ENCODE measurements at regions not wholly inside any gene's neighbourhood (a gene's known extent, or its start where the extent isn't known, plus 50 kb on each side); places are given as distances from the start of the nearest gene placed in this dataset.

GRCh38 chr3:159635047-159635641 is 353.5 kb upstream of the IL12A start:
- TF ChIP-seq, protein P1, sequence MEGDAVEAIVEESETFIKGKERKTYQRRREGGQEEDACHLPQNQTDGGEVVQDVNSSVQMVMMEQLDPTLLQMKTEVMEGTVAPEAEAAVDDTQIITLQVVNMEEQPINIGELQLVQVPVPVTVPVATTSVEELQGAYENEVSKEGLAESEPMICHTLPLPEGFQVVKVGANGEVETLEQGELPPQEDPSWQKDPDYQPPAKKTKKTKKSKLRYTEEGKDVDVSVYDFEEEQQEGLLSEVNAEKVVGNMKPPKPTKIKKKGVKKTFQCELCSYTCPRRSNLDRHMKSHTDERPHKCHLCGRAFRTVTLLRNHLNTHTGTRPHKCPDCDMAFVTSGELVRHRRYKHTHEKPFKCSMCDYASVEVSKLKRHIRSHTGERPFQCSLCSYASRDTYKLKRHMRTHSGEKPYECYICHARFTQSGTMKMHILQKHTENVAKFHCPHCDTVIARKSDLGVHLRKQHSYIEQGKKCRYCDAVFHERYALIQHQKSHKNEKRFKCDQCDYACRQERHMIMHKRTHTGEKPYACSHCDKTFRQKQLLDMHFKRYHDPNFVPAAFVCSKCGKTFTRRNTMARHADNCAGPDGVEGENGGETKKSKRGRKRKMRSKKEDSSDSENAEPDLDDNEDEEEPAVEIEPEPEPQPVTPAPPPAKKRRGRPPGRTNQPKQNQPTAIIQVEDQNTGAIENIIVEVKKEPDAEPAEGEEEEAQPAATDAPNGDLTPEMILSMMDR (tag by site-specific recombination; IDR thresholded peaks at IDR 0.05), result no peak
- TF ChIP-seq TRIM28 (IDR thresholded peaks at IDR 0.05; ENCODE audit: borderline replicate concordance, low read length) (no peak), KLF10 (tag by site-specific recombination; IDR thresholded peaks at IDR 0.05) (no peak), ZNF132 (tag by site-specific recombination; IDR thresholded peaks at IDR 0.05; ENCODE audit: borderline replicate concordance) (no peak)
- TF ChIP-seq, protein P2, sequence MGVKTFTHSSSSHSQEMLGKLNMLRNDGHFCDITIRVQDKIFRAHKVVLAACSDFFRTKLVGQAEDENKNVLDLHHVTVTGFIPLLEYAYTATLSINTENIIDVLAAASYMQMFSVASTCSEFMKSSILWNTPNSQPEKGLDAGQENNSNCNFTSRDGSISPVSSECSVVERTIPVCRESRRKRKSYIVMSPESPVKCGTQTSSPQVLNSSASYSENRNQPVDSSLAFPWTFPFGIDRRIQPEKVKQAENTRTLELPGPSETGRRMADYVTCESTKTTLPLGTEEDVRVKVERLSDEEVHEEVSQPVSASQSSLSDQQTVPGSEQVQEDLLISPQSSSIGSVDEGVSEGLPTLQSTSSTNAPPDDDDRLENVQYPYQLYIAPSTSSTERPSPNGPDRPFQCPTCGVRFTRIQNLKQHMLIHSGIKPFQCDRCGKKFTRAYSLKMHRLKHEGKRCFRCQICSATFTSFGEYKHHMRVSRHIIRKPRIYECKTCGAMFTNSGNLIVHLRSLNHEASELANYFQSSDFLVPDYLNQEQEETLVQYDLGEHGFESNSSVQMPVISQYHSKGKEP (tag by site-specific recombination; IDR thresholded peaks at IDR 0.05), result no peak

All from HEK293 (cell line).